ENCODE measurements at regions not wholly inside any gene's neighbourhood (a gene's known extent, or its start where the extent isn't known, plus 50 kb on each side); places are given as distances from the start of the nearest gene placed in this dataset.
"Not testable (repeated sequence)": the region's sequence is repeated elsewhere in the genome, so short reads cannot be mapped to it uniquely, and the experiment has no call there.

DNA sequence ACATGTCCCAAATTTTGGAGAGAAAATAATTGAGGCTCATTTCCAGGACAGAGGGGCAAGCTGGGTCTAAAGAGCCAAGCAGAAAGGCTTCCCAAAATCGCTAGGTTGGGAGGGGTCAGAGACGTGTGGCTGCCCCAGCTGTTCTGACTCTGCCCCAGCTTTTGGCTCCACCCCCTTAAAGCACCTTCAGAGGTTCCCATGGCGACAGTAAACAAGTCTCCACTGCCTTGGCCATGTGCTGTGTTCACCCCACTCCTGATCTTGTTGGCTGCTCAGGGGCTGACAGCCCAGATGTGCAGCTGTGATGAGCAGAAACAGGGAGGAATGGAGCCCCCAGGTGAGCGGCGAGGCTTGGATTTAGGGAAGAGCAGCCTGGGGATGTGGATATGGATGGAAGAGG is 72.8 kb upstream of the SPTLC3 start:
- Histone ChIP-seq H3K4me1 (replicated peaks in 1 of 2) (no peaks in the 10 kb centered on the region), H3K27ac (no peak overlapping the region), H3K4me3 (no peak overlapping the region)
- WGBS, 10 experiments = 82 to 100% (median 97%) methylated on average over 2 to 3 of the region's 5 CpGs; no CpG with 5 or more reads in 6 of the 10 experiments
- peak in 1 of 8 experiments; percentile 22 for ATAC-seq (replicated peaks in 6 of 8)
- in situ Hi-C loops (cut with MboI; ENCODE audit: low pct_unique_long_range_greater_than_20kb in 2 of 9, low sequenced_read_pairs in 9 of 9, unreplicated experiment in 9 of 9) = loop anchor here in 3 of 9 experiments (25.0 kb wide), 5 partner anchors 151 to 851 kb away; partner anchors contain the start of genes ESF1 (in 2 of the 3) and NDUFAF5 (in 2 of the 3)

DNA sequence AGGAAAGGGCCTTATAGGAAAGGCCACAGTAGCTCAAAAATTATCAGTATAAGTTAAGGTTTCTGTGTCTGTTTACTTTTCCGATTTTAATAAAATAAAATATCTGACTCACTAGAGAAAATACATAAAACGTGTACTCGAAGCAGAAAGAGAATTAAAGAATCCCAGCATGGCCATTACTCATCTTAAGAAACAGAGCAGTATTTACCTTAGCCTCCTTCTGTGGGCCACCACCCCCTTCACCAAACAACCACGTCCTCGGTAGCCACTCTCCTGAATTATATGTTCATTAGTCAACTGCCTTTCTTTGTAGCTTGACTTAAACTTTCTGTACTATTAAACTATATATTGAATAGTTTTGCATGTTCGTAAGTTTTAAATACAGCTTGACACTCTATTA is 72.2 kb upstream of the SPTLC3 start:
- H3K27ac ChIP-seq = no peak overlapping the region
- 46 to 100% (median 75%) methylated on average over 1 to 6 of the region's 6 CpGs; no CpG with 5 or more reads in 1 of the 10 experiments for WGBS, 10 experiments
- no peaks in the 10 kb centered on the region for H3K4me1 ChIP-seq (replicated peaks in 1 of 2)
- H3K4me3 ChIP-seq = no peak overlapping the region
- in situ Hi-C loops (cut with MboI; ENCODE audit: low pct_unique_long_range_greater_than_20kb in 2 of 9, low sequenced_read_pairs in 9 of 9, unreplicated experiment in 9 of 9) = loop anchor here in 3 of 9 experiments (25.0 kb wide), 5 partner anchors 151 to 851 kb away; partner anchors contain the start of genes ESF1 (in 2 of the 3) and NDUFAF5 (in 2 of the 3)
- ATAC-seq (replicated peaks in 6 of 8) = no peak

DNA sequence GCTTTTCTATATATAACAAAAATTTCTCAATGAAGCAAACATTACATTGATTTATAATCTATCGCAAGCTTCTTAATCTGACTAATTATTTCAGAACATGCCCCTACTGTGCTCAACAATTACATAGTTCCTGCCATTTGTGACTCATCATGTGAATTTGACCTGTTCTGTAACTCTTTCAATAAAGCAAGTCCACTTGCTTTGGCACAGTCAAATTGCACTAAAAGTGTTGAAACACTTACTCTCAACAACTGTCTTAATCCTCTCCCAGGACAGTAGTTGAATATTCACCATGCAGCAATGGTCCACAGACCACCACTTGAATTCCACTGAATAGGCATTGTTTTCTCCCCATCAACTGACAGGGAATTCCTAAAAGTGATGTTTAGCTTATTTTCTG is 67.7 kb upstream of the SPTLC3 start:
- H3K4me1 ChIP-seq (replicated peaks in 1 of 2) = no peaks in the 10 kb centered on the region
- ATAC-seq (replicated peaks in 6 of 8) = no peak
- in situ Hi-C loops (cut with MboI; ENCODE audit: low pct_unique_long_range_greater_than_20kb in 2 of 9, low sequenced_read_pairs in 9 of 9, unreplicated experiment in 9 of 9) = loop anchor here in 3 of 9 experiments (25.0 kb wide), 5 partner anchors 146 to 846 kb away; partner anchors contain the start of genes ESF1 (in 2 of the 3) and NDUFAF5 (in 2 of the 3)
- 88 to 100% (median 100%) methylated on average over 1 of the region's 1 CpG; no CpG with 5 or more reads in 1 of the 10 experiments for WGBS, 10 experiments
- no peak overlapping the region for H3K4me3 ChIP-seq
- no peak overlapping the region for H3K27ac ChIP-seq

DNA sequence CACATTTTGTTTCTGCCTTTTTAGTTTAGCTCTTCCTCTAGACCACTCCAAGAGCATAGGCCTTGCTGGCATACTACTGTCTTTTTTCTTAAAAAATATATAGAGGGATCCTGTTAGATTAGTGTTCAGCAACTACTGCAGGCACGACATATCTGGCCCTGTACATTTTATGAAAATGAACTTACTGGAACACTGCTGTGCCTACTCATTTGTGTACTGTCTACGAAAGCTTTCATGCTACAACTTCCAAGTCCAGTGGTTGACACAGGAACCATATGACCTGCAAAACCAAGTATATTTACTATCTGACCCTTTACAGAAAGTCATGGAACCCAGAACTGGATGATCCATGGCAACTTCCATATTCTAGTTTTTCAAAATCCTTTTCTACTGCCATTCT is 66.6 kb upstream of the SPTLC3 start:
- no peak overlapping the region for H3K4me3 ChIP-seq
- no peaks in the 10 kb centered on the region for H3K4me1 ChIP-seq (replicated peaks in 1 of 2)
- in situ Hi-C loops (cut with MboI; ENCODE audit: low pct_unique_long_range_greater_than_20kb in 2 of 9, low sequenced_read_pairs in 9 of 9, unreplicated experiment in 9 of 9) = loop anchor here in 3 of 9 experiments (25.0 kb wide), 5 partner anchors 145 to 845 kb away; partner anchors contain the start of genes ESF1 (in 2 of the 3) and NDUFAF5 (in 2 of the 3)
- no peak for ATAC-seq (replicated peaks in 6 of 8)
- WGBS, 10 experiments = 20 to 100% (median 55%) methylated on average over 1 to 2 of the region's 2 CpGs; no CpG with 5 or more reads in 2 of the 10 experiments
- H3K27ac ChIP-seq = no peak overlapping the region

DNA sequence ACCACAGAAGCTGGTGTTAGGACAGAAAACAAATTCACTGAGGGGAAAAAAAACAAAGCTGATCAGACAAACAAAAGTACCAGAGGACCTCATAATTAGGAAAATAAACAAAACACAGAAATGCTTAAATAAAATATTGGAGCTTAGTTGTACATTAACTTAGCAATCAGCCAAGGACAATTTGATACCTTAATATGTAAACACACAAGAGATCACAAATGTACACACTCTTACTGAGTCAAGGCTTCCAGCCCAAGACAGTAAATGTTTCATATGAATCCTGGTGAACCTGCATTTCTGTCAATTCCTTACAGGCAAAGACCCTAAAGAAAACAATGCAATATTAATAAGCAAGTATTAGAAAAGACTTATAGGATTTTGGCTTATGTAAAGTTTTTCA is 62.0 kb upstream of the SPTLC3 start:
- no peak overlapping the region for H3K4me3 ChIP-seq
- in situ Hi-C loops (cut with MboI; ENCODE audit: low pct_unique_long_range_greater_than_20kb in 2 of 9, low sequenced_read_pairs in 9 of 9, unreplicated experiment in 9 of 9) = loop anchor here in 3 of 9 experiments (25.0 kb wide), 5 partner anchors 141 to 841 kb away; partner anchors contain the start of genes ESF1 (in 2 of the 3) and NDUFAF5 (in 2 of the 3)
- no peak for ATAC-seq (replicated peaks in 6 of 8)
- no peak overlapping the region for H3K27ac ChIP-seq
- H3K4me1 ChIP-seq (replicated peaks in 1 of 2) = no peaks in the 10 kb centered on the region

DNA sequence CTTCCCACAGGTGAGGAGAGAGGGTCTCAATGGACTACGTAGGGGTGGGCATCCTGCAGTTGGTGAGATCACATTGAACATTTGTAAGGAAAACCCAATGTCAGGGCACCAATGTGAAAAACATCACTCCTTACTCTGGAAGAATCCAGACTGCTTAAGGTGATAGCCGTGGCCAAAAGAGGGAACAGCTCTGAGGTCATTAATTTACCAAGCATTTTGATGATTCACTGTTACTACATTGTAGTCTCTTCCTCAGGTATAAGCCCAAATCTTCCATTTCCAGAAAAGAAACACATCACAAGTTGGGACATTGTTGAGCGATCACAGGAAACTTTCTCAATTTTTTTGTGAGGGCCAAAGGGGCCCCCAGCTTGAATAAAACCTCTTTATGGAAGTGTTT is 61.1 kb upstream of the SPTLC3 start:
- 35 to 100% (median 80%) methylated on average over 1 to 3 of the region's 3 CpGs; no CpG with 5 or more reads in 5 of the 10 experiments for WGBS, 10 experiments
- in situ Hi-C loops (cut with MboI; ENCODE audit: low pct_unique_long_range_greater_than_20kb in 2 of 9, low sequenced_read_pairs in 9 of 9, unreplicated experiment in 9 of 9) = loop anchor here in 3 of 9 experiments (25.0 kb wide), 5 partner anchors 140 to 840 kb away; partner anchors contain the start of genes ESF1 (in 2 of the 3) and NDUFAF5 (in 2 of the 3)
- Histone ChIP-seq H3K27ac (no peak overlapping the region), H3K4me1 (replicated peaks in 1 of 2) (no peaks in the 10 kb centered on the region), H3K4me3 (no peak overlapping the region)
- no peak for ATAC-seq (replicated peaks in 6 of 8)

DNA sequence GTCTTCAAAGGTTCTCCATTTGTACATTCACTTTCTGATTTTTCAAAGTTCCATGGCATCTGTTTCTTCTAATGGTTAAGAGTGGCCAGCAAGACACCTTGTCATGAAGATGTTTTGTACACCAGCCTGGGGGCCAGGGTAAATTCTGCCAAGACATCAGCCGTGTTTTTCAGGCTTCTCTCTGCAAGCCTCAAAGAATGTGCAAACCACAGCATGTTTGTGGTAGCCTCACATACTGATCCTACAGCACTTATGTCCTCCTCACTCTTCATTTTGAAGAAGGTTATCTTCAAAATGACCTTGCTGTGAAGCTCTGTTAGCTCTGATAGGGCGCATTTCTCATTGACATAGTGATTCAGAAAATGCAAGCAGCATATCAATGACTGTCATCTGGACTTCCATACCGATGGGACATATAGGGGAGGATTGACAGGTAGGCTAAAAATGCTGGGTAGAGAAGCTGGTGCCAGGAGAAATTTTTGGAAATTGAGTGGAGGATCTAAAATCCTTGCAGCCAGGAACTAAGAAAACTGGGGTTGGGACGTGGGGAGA is 59.3 kb upstream of the SPTLC3 start:
- Histone ChIP-seq H3K4me1 (replicated peaks in 1 of 2) (no peaks in the 10 kb centered on the region), H3K4me3 (no peak overlapping the region), H3K27ac (no peak overlapping the region)
- WGBS, 10 experiments = 32 to 100% (median 60%) methylated on average over 1 to 4 of the region's 4 CpGs
- ATAC-seq (replicated peaks in 6 of 8) = no peak
- in situ Hi-C loops (cut with MboI; ENCODE audit: low pct_unique_long_range_greater_than_20kb in 2 of 9, low sequenced_read_pairs in 9 of 9, unreplicated experiment in 9 of 9) = loop anchor here in 3 of 9 experiments (25.0 kb wide), 5 partner anchors 138 to 838 kb away; partner anchors contain the start of genes ESF1 (in 2 of the 3) and NDUFAF5 (in 2 of the 3)

DNA sequence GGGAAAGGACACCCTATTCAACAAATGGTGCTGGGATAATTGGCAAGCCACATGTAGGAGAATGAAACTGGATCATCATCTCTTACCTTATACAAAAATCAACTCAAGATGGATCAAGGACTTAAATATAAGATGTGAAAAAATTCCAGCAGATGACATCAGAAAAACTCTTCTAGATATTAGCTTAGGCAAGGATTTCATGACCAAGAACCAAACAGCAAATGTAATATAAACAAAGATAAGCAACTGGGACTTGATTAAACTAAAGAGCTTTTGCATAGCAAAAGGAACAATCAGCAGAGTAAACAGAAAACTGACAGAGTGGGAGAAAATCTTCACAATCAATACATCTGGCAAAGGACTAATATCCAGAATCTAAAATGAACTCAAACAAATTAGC is 54.5 kb upstream of the SPTLC3 start:
- ATAC-seq (replicated peaks in 6 of 8); H3K27ac ChIP-seq; in situ Hi-C loops (cut with MboI; ENCODE audit: low pct_unique_long_range_greater_than_20kb in 2 of 9, low sequenced_read_pairs in 9 of 9, unreplicated experiment in 9 of 9); H3K4me3 ChIP-seq: not testable (repeated sequence)
- H3K4me1 ChIP-seq (replicated peaks in 1 of 2) = peaks cover 0 to 11% of the 10 kb centered on the region in 2 donors

DNA sequence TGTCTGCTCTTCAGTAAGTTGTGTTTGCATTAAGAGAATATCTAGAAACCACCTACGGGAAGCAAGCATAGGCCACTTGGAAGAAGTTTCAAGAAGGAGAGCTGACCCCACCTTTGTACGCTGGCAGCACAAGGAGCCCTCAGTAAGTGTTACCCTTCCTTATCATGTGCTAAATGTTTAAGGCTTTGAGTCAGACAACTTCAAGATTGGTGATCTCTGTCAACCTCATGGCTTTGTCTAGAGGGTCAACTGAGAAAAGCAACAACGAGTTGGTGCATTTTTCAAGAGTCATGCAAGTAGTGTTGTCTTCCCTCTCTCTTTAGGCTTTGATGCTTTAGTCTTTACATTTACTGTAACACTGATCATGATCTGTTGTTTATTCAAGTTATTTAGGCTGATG is 53.2 kb upstream of the SPTLC3 start:
- no peak overlapping the region for H3K4me3 ChIP-seq
- WGBS, 10 experiments = 14 to 100% (median 80%) methylated on average over 1 to 3 of the region's 3 CpGs; no CpG with 5 or more reads in 1 of the 10 experiments
- in situ Hi-C loops (cut with MboI; ENCODE audit: low pct_unique_long_range_greater_than_20kb in 2 of 9, low sequenced_read_pairs in 9 of 9, unreplicated experiment in 9 of 9) = no loop called here
- ATAC-seq (replicated peaks in 6 of 8) = no peak
- H3K4me1 ChIP-seq (replicated peaks in 1 of 2) = peaks cover 0 to 11% of the 10 kb centered on the region in 2 donors
- no peak overlapping the region for H3K27ac ChIP-seq

DNA sequence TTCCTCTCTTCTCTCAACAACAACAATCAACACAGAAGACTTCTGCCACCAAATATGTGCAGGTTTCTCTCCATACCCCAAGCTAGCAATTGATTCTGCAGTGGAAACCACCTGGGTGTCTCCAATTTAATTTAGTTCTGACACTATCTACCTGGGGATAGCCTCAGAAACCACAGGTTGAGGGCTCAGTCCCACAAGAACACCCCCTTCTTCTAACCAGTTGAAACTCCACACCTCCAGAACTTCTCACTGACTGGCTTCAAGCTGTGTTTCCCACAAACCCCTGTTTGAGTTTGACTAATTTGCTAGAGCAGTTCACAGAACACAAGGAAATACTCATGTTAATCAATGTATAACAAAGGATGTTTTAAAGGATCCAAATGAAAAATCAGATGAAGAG is 52.5 kb upstream of the SPTLC3 start:
- Histone ChIP-seq H3K4me3 (no peak overlapping the region), H3K27ac (no peak overlapping the region), H3K4me1 (replicated peaks in 1 of 2) (peaks cover 0 to 11% of the 10 kb centered on the region in 2 donors)
- ATAC-seq (replicated peaks in 6 of 8) = no peak
- in situ Hi-C loops (cut with MboI; ENCODE audit: low pct_unique_long_range_greater_than_20kb in 2 of 9, low sequenced_read_pairs in 9 of 9, unreplicated experiment in 9 of 9) = no loop called here

DNA sequence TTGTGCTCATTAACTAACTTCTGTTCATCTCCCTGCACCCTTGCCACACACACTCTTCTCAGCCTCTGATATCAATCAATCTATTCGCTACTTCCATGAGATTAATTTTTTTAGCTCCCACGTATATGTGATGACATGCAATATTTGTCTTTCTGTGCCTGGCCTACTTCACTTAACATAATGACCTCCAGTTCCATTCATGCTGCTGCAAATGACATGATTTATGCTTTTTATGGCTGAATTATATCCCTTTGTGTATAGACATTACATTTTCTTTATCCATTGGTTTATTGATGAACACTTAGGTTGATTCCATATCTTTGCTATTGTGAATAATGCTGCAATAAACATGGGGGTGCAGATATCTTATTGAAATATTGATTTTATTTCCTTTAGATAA is 50.8 kb upstream of the SPTLC3 start:
- in situ Hi-C loops (cut with MboI; ENCODE audit: low pct_unique_long_range_greater_than_20kb in 2 of 9, low sequenced_read_pairs in 9 of 9, unreplicated experiment in 9 of 9) = no loop called here
- 25 to 89% (median 49%) methylated on average over 2 of the region's 2 CpGs; no CpG with 5 or more reads in 2 of the 10 experiments for WGBS, 10 experiments
- no peak overlapping the region for H3K27ac ChIP-seq
- no peak overlapping the region for H3K4me3 ChIP-seq
- peak in 5 of 8 experiments; percentile 25 to 65 (median 48) for ATAC-seq (replicated peaks in 6 of 8)
- peaks cover 0 to 11% of the 10 kb centered on the region in 2 donors for H3K4me1 ChIP-seq (replicated peaks in 1 of 2)
